Neuronal stem cell (in vitro differentiated cells): ENCODE measurements at regions not wholly inside any gene's neighbourhood (a gene's known extent, or its start where the extent isn't known, plus 50 kb on each side); places are given as distances from the start of the nearest gene placed in this dataset.

Experiments used
- DNase-seq: peaks from one replicate; pipeline ENCODE4 v3.0.0-alpha.2; 2013; ENCODE audit warnings: low spot score
- H2AFZ ChIP-seq: one replicate; pipeline ENCODE4 v1.6.1; 2013; ENCODE audit warnings: mild to moderate bottlenecking, low read length, inconsistent platforms
- H2AK5ac ChIP-seq: 2 replicates; pipeline ENCODE4 v1.6.1; 2013; ENCODE audit warnings: low read depth, mild to moderate bottlenecking, inconsistent platforms, low read length, moderate library complexity, mixed read lengths
- H2BK120ac ChIP-seq: 2 replicates; pipeline ENCODE4 v1.6.1; 2013; ENCODE audit warnings: low read depth, mild to moderate bottlenecking, inconsistent platforms, low read length, moderate library complexity, mixed read lengths
- H2BK12ac ChIP-seq: one replicate; pipeline ENCODE4 v1.6.1; 2013; ENCODE audit warnings: low read length, inconsistent platforms
- H2BK15ac ChIP-seq: 2 replicates; pipeline ENCODE4 v1.6.1; 2013; ENCODE audit warnings: mild to moderate bottlenecking, low read length, inconsistent platforms, mixed read lengths
- H2BK5ac ChIP-seq: one replicate; pipeline ENCODE4 v1.6.1; 2013; ENCODE audit warnings: inconsistent platforms, mild to moderate bottlenecking, low read length, moderate library complexity
- H3K14ac ChIP-seq: one replicate; pipeline ENCODE4 v1.6.1; 2013; ENCODE audit warnings: low read length, inconsistent platforms
- H3K18ac ChIP-seq: 2 replicates; pipeline ENCODE4 v1.6.1; 2013; ENCODE audit warnings: low read length, inconsistent platforms
- H3K23ac ChIP-seq: 2 replicates; pipeline ENCODE4 v1.6.1; 2013; ENCODE audit warnings: low read depth, mild to moderate bottlenecking, mixed read lengths, low read length, inconsistent platforms; ENCODE audit not compliant: poor library complexity
- H3K27ac ChIP-seq: replicated peaks from 3 replicates; pipeline ENCODE4 v1.5.1; 2013; ENCODE audit warnings: low read length, inconsistent platforms
- H3K27me3 ChIP-seq, 3 experiments: 2 replicates each; pipeline ENCODE4 v1.6.1; 2013; ENCODE audit warnings: low read length in 3 of 3, mild to moderate bottlenecking in 2 of 3, inconsistent platforms in 1 of 3, low read depth in 1 of 3, mixed read lengths in 1 of 3, moderate library complexity in 1 of 3; ENCODE audit not compliant: control insufficient read depth in 3 of 3, insufficient read depth in 3 of 3
- H3K36me3 ChIP-seq, 2 donors: replicated peaks in 1 of 2; 2 replicates each; pipeline ENCODE4 v1.6.1; 2013; ENCODE audit warnings: low read length in 2 of 2; ENCODE audit not compliant: control insufficient read depth in 2 of 2, insufficient read depth in 2 of 2
- H3K4ac ChIP-seq: 2 replicates; pipeline ENCODE4 v1.6.1; 2013; ENCODE audit warnings: inconsistent platforms, mild to moderate bottlenecking, low read length, moderate library complexity
- H3K4me1 ChIP-seq, 2 donors: 1 replicate in 1 of 2; 2 replicates in 1 of 2; pipeline ENCODE4 v1.6.1; 2013; ENCODE audit warnings: low read length in 2 of 2, low read depth in 1 of 2; ENCODE audit not compliant: control insufficient read depth in 2 of 2, insufficient read depth in 1 of 2
- H3K4me2 ChIP-seq: one replicate; pipeline ENCODE4 v1.6.1; 2013; ENCODE audit warnings: mild to moderate bottlenecking, low read length, inconsistent platforms; ENCODE audit not compliant: insufficient read depth, poor library complexity, severe bottlenecking
- H3K4me3 ChIP-seq, 2 donors: 2 replicates each; pipeline ENCODE4 v1.5.1; 2013; ENCODE audit warnings: low read length in 2 of 2, mild to moderate bottlenecking in 2 of 2, inconsistent platforms in 1 of 2, moderate library complexity in 1 of 2
- H3K79me1 ChIP-seq: one replicate; pipeline ENCODE4 v1.6.1; 2013; ENCODE audit warnings: low read depth, mild to moderate bottlenecking, inconsistent platforms, low read length, moderate library complexity
- H3K9ac ChIP-seq: one replicate; pipeline ENCODE4 v1.6.1; 2013; ENCODE audit warnings: mild to moderate bottlenecking, low read depth, low read length, inconsistent platforms; ENCODE audit not compliant: poor library complexity
- H3K9me3 ChIP-seq, 2 donors: replicated peaks in 1 of 2; 2 replicates each; pipeline versions ENCODE3 to v1.6.1; 2013; ENCODE audit warnings: low read length in 2 of 2, mild to moderate bottlenecking in 2 of 2, inconsistent platforms in 1 of 2, low read depth in 1 of 2, mixed read lengths in 1 of 2, moderate library complexity in 1 of 2; ENCODE audit not compliant: control insufficient read depth in 2 of 2, insufficient read depth in 1 of 2
- H4K8ac ChIP-seq: one replicate; pipeline ENCODE4 v1.6.1; 2013; ENCODE audit warnings: low read depth, mild to moderate bottlenecking, inconsistent platforms, low read length, moderate library complexity
- H4K91ac ChIP-seq: one replicate; pipeline ENCODE4 v1.6.1; 2013; ENCODE audit warnings: low read length, low read depth, mild to moderate bottlenecking, inconsistent platforms; ENCODE audit not compliant: poor library complexity
- WGBS, 2 donors: extraction: QIAGEN DNeasy Blood & Tissue Kit; methylation state at CpG; one replicate each; pipeline ENCODE4 v1.1.7; 2013; ENCODE audit warnings: missing lambda C conversion rate in 2 of 2, mixed read lengths in 1 of 2; ENCODE audit not compliant: insufficient read length in 2 of 2, insufficient replicate concordance in 1 of 2; ENCODE audit errors: extremely low coverage in 2 of 2; 5-methylcytosine and 5-hydroxymethylcytosine counted together

- peaks cover 0 to 31% of the 10 kb centered on the region in 2 donors for H3K9me3 ChIP-seq
Observed at GRCh38 chr19:23528376-23528775, 133.1 kb upstream of the ZNF91 start.

DNA sequence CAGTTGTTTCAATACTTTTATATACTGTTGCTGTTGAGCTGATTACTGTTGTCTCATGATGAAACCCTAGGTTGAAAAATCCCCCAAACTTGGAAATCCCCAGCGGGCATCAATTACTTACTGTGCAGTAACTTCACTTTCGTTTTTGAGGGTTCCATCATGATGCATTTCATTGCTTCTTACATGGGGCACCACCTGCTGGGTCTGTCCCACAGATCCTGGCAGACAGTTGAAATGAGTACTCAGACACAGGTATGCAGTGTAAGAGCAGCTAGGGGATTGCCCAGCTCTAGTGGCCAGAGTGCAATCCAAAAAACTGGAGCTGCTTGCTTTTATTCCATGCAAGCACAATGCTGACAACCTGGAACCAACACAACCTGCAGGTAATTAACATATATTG is 132.5 kb upstream of the ZNF91 start:
- no peak overlapping the region for H4K8ac ChIP-seq
- H3K14ac ChIP-seq = no peak overlapping the region
- no peak overlapping the region for H4K91ac ChIP-seq
- no peak overlapping the region for H2BK15ac ChIP-seq
- H3K27me3 ChIP-seq = no peaks in the 10 kb centered on the region
- no peak overlapping the region for H3K4me2 ChIP-seq
- no CpG with 5 or more reads among the region's 2 CpGs for WGBS, 2 donors
- no peak overlapping the region for H3K4me3 ChIP-seq
- H2BK120ac ChIP-seq = no peak overlapping the region
- H3K9me3 ChIP-seq = peaks cover 0 to 31% of the 10 kb centered on the region in 2 donors
- no peaks in the 10 kb centered on the region for H3K79me1 ChIP-seq
- H3K23ac ChIP-seq = no peak overlapping the region
- no peak for DNase-seq
- H2AK5ac ChIP-seq = no peak overlapping the region
- no peak overlapping the region for H3K9ac ChIP-seq
- no peak overlapping the region for H3K18ac ChIP-seq
- H3K27ac ChIP-seq = no peak overlapping the region
- H2BK12ac ChIP-seq = no peak overlapping the region
- H2BK5ac ChIP-seq = no peak overlapping the region
- no peak overlapping the region for H2AFZ ChIP-seq
- no peak overlapping the region for H3K4ac ChIP-seq
- H3K36me3 ChIP-seq = no peaks in the 10 kb centered on the region
- no peaks in the 10 kb centered on the region for H3K4me1 ChIP-seq

More at GRCh38 chr19:23528376-23528775, 133.1 kb upstream of the ZNF91 start:
- no peak overlapping the region for H3K18ac ChIP-seq
- H3K4me1 ChIP-seq = no peaks in the 10 kb centered on the region
- H3K27ac ChIP-seq = no peak overlapping the region
- no peak overlapping the region for H3K4me3 ChIP-seq
- H3K36me3 ChIP-seq = no peaks in the 10 kb centered on the region
- H3K9ac ChIP-seq = no peak overlapping the region
- H2BK12ac ChIP-seq = no peak overlapping the region
- no peak overlapping the region for H3K4ac ChIP-seq
- no peak overlapping the region for H2BK5ac ChIP-seq
- H3K14ac ChIP-seq = no peak overlapping the region
- H3K79me1 ChIP-seq = no peaks in the 10 kb centered on the region
- H2AK5ac ChIP-seq = no peak overlapping the region
- H3K23ac ChIP-seq = no peak overlapping the region
- no peak overlapping the region for H2AFZ ChIP-seq
- H3K4me2 ChIP-seq = no peak overlapping the region
- no peaks in the 10 kb centered on the region for H3K27me3 ChIP-seq
- no peak overlapping the region for H4K91ac ChIP-seq
- H4K8ac ChIP-seq = no peak overlapping the region
- no peak for DNase-seq
- no peak overlapping the region for H2BK120ac ChIP-seq
- no peak overlapping the region for H2BK15ac ChIP-seq

DNA sequence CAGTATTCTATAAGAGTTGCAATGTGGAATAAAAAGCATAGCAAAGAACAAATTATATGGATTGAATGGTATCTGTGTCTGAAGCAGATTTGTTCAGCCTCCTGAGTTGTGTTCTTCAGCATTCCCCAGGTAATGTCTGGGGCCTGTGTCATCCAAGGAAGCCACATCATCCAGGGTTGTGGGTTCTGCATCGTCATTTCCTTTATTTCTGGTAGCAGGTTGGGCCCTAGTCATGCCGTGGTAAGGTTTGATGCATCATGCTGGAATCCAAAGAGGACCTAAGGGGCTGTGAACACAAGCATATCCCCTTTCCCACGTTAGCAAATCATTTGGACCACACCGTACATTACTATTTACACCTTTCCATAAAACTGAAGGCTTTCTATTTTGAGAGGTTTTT is 131.0 kb upstream of the ZNF91 start:
- H2BK12ac ChIP-seq = no peak overlapping the region
- no peak overlapping the region for H2BK120ac ChIP-seq
- no peak overlapping the region for H2AFZ ChIP-seq
- no peak overlapping the region for H3K23ac ChIP-seq
- DNase-seq = no peak
- H3K27me3 ChIP-seq = no peaks in the 10 kb centered on the region
- H3K14ac ChIP-seq = no peak overlapping the region
- no peaks in the 10 kb centered on the region for H3K4me1 ChIP-seq
- H3K9me3 ChIP-seq = peaks cover 0 to 31% of the 10 kb centered on the region in 2 donors
- H3K9ac ChIP-seq = no peak overlapping the region
- no CpG with 5 or more reads among the region's 4 CpGs for WGBS, 2 donors
- no peak overlapping the region for H3K27ac ChIP-seq
- H3K4me3 ChIP-seq = no peak overlapping the region
- H3K36me3 ChIP-seq = no peaks in the 10 kb centered on the region
- H2BK15ac ChIP-seq = no peak overlapping the region
- H3K79me1 ChIP-seq = no peaks in the 10 kb centered on the region
- H3K18ac ChIP-seq = no peak overlapping the region
- no peak overlapping the region for H4K8ac ChIP-seq
- no peak overlapping the region for H3K4me2 ChIP-seq
- H3K4ac ChIP-seq = no peak overlapping the region
- H2BK5ac ChIP-seq = no peak overlapping the region
- H4K91ac ChIP-seq = no peak overlapping the region
- H2AK5ac ChIP-seq = no peak overlapping the region

GRCh38 chr19:23525276-23525852 is 130.1 kb upstream of the ZNF91 start:
- Histone ChIP-seq H3K27me3 (no peaks in the 10 kb centered on the region), H3K23ac (no peak overlapping the region), H4K91ac (no peak overlapping the region), H4K8ac (no peak overlapping the region), H3K27ac (no peak overlapping the region), H2BK12ac (no peak overlapping the region), H3K36me3 (no peaks in the 10 kb centered on the region), H3K79me1 (no peaks in the 10 kb centered on the region), H3K4ac (no peak overlapping the region), H2AFZ (no peak overlapping the region), H2BK15ac (no peak overlapping the region), H2AK5ac (no peak overlapping the region), H3K9ac (no peak overlapping the region), H3K4me3 (no peak overlapping the region), H3K4me1 (no peaks in the 10 kb centered on the region), H2BK120ac (no peak overlapping the region), H3K18ac (no peak overlapping the region), H2BK5ac (no peak overlapping the region), H3K4me2 (no peak overlapping the region), H3K14ac (no peak overlapping the region), H3K9me3 (peaks cover 0 to 33% of the 10 kb centered on the region in 2 donors)
- no CpG with 5 or more reads among the region's 2 CpGs for WGBS, 2 donors
- DNase-seq = no peak
